ENCODE measurements at regions not wholly inside any gene's neighbourhood (a gene's known extent, or its start where the extent isn't known, plus 50 kb on each side); places are given as distances from the start of the nearest gene placed in this dataset.
"Not testable (repeated sequence)": the region's sequence is repeated elsewhere in the genome, so short reads cannot be mapped to it uniquely, and the experiment has no call there.

- H3K4me3 Mint-ChIP-seq = no peak overlapping the region
- H3K27me3 Mint-ChIP-seq = peaks cover 20% of the 10 kb centered on the region
- H3K27ac Mint-ChIP-seq = no peak overlapping the region
- DNase-seq = no peak
- no peaks in the 10 kb centered on the region for H3K36me3 Mint-ChIP-seq
- no peaks in the 10 kb centered on the region for H3K4me1 Mint-ChIP-seq
- H3K9me3 Mint-ChIP-seq = no peaks in the 10 kb centered on the region
These were observed 116.6 kb upstream of the PROKR2 start for GRCh38 chr20:5433352-5433751.

GRCh38 chr20:5432030-5432429 is 115.3 kb upstream of the PROKR2 start:
- Mint-ChIP-seq H3K27ac (no peak overlapping the region), H3K27me3 (peaks cover 20% of the 10 kb centered on the region), H3K4me3 (no peak overlapping the region), H3K36me3 (no peaks in the 10 kb centered on the region), H3K9me3 (no peaks in the 10 kb centered on the region), H3K4me1 (no peaks in the 10 kb centered on the region)
- no peak for DNase-seq

DNA sequence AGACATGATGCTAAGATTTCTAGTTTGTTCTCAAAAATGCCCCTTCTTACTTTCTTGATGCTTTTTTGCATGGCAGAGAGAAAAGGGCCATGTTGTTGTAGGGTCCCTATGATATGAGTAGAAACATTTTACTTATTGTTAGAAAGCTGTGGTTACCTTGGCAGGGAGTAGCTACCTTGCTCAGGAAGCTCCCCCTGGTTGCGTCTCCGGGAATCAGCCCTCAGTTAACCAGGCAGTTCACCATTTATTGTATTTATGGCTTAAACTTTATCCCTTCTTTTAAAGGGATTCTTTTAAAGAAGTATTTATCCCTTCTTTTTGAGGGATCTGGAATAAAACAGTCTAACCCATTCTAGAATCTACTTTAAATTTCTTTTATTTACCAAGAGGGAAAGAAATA is 113.9 kb upstream of the PROKR2 start:
- H3K4me3 Mint-ChIP-seq = no peak overlapping the region
- H3K4me1 Mint-ChIP-seq = no peaks in the 10 kb centered on the region
- peaks cover 17% of the 10 kb centered on the region for H3K27me3 Mint-ChIP-seq
- H3K36me3 Mint-ChIP-seq = no peaks in the 10 kb centered on the region
- H3K27ac Mint-ChIP-seq = no peak overlapping the region
- DNase-seq = no peak
- no peaks in the 10 kb centered on the region for H3K9me3 Mint-ChIP-seq

DNA sequence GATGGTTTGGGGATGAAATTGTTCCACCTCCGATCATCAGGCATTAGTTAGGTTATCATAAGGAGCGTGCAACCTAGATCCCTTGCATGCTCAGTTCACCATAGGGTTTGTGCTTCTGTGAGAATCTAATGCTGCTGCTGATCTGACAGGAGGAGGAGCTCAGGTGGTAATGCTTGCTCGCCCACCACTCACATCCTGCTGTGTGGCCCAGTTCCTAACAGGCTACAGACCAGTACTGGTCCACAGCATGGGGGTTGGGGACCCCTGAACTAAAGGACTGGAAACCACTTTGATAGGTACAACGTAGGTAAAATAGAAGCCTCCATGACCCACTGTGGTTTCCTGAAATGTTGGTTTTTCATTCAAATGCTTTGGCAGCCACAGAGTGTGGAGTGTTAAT is 109.3 kb upstream of the PROKR2 start:
- Mint-ChIP-seq H3K27ac (no peak overlapping the region), H3K27me3 (peaks cover 32% of the 10 kb centered on the region), H3K4me3 (no peak overlapping the region), H3K36me3 (no peaks in the 10 kb centered on the region), H3K9me3 (no peaks in the 10 kb centered on the region), H3K4me1 (no peaks in the 10 kb centered on the region)
- DNase-seq = no peak

GRCh38 chr20:5416086-5416485 is 99.3 kb upstream of the PROKR2 start:
- H3K27ac Mint-ChIP-seq = no peak overlapping the region
- no peak for DNase-seq
- no peaks in the 10 kb centered on the region for H3K9me3 Mint-ChIP-seq
- peaks cover 31% of the 10 kb centered on the region for H3K27me3 Mint-ChIP-seq
- H3K4me1 Mint-ChIP-seq = no peaks in the 10 kb centered on the region
- no peaks in the 10 kb centered on the region for H3K36me3 Mint-ChIP-seq
- no peak overlapping the region for H3K4me3 Mint-ChIP-seq

- H3K27ac Mint-ChIP-seq = no peak overlapping the region
- H3K36me3 Mint-ChIP-seq = no peaks in the 10 kb centered on the region
- peaks cover 14% of the 10 kb centered on the region for H3K27me3 Mint-ChIP-seq
- H3K4me3 Mint-ChIP-seq = no peak overlapping the region
- DNase-seq = no peak
- H3K4me1 Mint-ChIP-seq = no peaks in the 10 kb centered on the region
- no peaks in the 10 kb centered on the region for H3K9me3 Mint-ChIP-seq
These were observed 96.6 kb upstream of the PROKR2 start for GRCh38 chr20:5413394-5413793.

GRCh38 chr20:5410470-5410869 is 93.7 kb upstream of the PROKR2 start:
- Mint-ChIP-seq H3K27ac (no peak overlapping the region), H3K4me3 (no peak overlapping the region), H3K27me3 (peaks cover 21% of the 10 kb centered on the region), H3K36me3 (no peaks in the 10 kb centered on the region), H3K4me1 (peaks cover 9% of the 10 kb centered on the region), H3K9me3 (peaks cover 4% of the 10 kb centered on the region)
- DNase-seq = no peak

GRCh38 chr20:5402903-5403531 is 86.3 kb upstream of the PROKR2 start:
- H3K36me3 Mint-ChIP-seq = no peaks in the 10 kb centered on the region
- H3K27ac Mint-ChIP-seq = no peak overlapping the region
- H3K27me3 Mint-ChIP-seq = peaks cover 26% of the 10 kb centered on the region

DNA sequence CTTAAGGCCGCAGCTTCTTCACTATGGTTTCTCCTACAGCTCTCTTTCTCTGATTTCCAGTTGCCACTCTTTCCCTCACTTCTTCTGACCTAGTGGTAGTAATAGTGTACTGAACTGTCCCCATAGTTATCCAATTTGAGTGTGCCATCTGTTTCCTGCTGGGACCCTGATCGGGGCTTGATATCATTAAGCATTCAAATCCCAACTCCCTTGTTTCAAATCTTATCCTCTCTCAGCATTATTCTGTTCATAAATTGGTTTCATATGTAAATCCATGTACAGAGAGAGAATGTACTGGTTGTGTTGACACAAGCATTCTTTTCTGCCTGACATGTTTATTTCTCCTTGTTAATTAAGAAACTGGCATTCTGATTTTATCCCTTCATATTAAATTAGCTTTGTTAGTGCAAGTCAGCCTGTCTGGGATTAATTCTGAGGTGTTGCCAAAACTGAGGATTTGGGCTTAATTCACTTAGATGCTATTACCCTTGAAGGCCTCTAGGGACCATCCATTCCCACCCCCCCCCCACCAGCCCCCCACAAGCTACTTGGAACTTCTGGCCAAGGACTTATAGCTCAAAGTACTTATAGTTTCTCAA is 84.6 kb upstream of the PROKR2 start:
- peaks cover 9% of the 10 kb centered on the region for H3K9me3 Mint-ChIP-seq
- no peak overlapping the region for H3K4me3 Mint-ChIP-seq
- H3K4me1 Mint-ChIP-seq = no peaks in the 10 kb centered on the region
- H3K27me3 Mint-ChIP-seq = peaks cover 31% of the 10 kb centered on the region
- H3K36me3 Mint-ChIP-seq = no peaks in the 10 kb centered on the region
- H3K27ac Mint-ChIP-seq = no peak overlapping the region
- no peak for DNase-seq

More at GRCh38 chr20:5402903-5403531, 86.3 kb upstream of the PROKR2 start:
- peak; percentile 8 for DNase-seq
- Mint-ChIP-seq H3K9me3 (peaks cover 14% of the 10 kb centered on the region), H3K4me3 (no peak overlapping the region), H3K4me1 (peaks cover 9% of the 10 kb centered on the region)

DNA sequence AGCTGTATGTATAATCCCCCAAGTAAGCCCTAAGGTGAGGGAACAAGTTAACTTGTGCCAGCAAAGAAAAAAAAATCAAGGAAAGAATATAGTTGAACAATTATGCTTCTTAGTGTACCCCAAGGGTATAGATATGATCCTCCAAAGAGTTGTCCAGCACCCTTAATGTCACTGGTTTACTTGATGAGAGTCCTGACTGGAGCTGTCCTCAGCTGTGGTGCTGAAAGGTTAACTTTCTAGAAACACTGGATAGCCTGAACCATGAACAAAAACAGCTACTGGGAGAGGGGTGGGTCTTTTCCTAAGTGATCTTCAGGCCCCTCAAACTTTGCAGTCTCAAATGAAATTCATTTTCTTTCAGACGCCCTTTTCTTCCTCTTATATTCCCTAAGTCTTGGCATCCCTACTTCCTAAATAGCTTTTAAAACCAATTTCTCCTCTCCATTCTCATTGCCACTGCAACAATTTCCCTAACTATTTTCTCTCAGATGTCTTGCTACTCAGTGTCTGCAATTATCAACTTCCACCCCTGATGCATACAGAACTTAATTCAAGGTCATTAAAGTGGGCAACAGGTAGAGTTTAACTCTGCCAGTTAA is 83.5 kb upstream of the PROKR2 start:
- Mint-ChIP-seq H3K27ac (no peak overlapping the region), H3K4me1 (no peaks in the 10 kb centered on the region), H3K27me3 (peaks cover 34% of the 10 kb centered on the region), H3K9me3 (peaks cover 9% of the 10 kb centered on the region), H3K4me3 (no peak overlapping the region), H3K36me3 (no peaks in the 10 kb centered on the region)
- DNase-seq = no peak

GRCh38 chr20:5397393-5397792 is 80.6 kb upstream of the PROKR2 start:
- Mint-ChIP-seq H3K27me3 (peaks cover 44% of the 10 kb centered on the region), H3K27ac (no peak overlapping the region), H3K4me3 (no peak overlapping the region), H3K36me3 (no peaks in the 10 kb centered on the region), H3K4me1 (no peaks in the 10 kb centered on the region), H3K9me3 (no peaks in the 10 kb centered on the region)
- no peak for DNase-seq

DNA sequence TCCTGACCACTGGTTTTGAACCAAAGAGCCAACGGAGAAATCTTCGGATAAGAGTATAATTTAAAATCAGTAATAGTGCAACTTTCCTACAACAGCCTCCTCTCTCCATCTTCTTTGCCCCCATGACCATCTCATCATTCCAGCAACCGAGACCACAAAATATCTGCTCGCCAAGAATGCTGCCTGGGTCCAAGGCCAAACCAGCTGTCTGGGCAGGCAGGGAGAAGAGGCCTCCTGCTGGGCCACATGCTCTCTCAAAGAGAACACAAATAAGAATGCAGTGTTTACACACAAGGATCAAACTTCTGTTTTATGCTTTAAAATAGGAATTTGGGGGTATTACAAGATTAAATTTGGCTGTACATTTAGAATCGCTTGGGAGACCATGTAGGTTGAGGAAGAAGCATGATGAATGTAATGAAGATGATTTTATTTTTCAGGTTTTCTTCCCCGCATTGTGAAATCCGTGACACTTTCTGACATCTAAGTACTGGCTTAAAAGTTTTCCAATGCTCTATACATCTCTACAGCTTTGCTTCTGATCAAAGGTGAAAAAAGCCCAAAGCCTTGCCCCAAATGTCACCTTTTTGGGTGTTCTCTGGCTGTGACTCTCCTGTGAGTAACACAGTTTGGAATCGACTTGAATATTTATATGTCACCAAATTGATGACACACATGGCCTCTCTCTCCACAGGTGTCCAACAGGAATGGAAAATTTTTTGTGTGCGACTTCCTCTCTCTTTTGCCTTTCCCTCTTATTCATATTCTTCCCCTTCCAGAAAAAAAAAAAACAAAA is 79.4 kb upstream of the PROKR2 start:
- Mint-ChIP-seq H3K27me3 (peaks cover 47% of the 10 kb centered on the region), H3K36me3 (no peaks in the 10 kb centered on the region), H3K9me3 (no peaks in the 10 kb centered on the region), H3K27ac (no peak overlapping the region), H3K4me1 (no peaks in the 10 kb centered on the region), H3K4me3 (no peak overlapping the region)
- no peak for DNase-seq

DNA sequence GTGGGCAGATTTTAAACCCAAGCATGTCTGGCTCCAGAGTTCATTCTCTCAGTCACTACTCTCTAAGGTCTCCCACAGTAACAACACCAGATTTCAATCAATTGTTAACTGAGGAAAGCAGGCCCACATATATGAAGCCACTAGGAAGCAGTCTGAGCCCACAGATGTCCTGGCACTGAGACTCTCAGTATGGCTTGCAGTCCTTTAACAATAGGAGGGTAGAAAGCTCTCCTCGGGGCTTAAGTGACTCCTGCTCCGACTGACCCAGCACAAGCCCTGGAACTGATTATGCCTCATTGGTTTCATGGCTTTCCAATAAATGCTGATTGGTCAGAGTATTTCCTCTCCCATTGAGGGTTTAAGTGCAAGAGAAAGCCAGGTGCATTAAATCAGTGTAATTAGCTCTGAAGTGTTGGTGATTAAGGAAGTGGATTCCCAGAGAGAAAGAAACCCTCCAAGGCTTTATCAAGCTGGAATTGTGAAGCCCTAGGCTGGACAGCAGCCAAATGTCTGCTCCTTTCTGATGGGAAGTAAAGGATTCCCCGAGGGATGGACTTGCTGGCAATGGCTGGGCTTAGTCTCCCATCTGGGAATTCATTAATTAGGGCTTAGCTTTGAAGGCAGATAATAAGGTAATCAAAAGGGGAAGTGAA is 76.6 kb upstream of the PROKR2 start:
- Mint-ChIP-seq H3K27me3 (peaks cover 58% of the 10 kb centered on the region), H3K4me1 (no peaks in the 10 kb centered on the region), H3K4me3 (no peak overlapping the region), H3K9me3 (peaks cover 1% of the 10 kb centered on the region), H3K36me3 (no peaks in the 10 kb centered on the region), H3K27ac (no peak overlapping the region)
- DNase-seq = no peak

DNA sequence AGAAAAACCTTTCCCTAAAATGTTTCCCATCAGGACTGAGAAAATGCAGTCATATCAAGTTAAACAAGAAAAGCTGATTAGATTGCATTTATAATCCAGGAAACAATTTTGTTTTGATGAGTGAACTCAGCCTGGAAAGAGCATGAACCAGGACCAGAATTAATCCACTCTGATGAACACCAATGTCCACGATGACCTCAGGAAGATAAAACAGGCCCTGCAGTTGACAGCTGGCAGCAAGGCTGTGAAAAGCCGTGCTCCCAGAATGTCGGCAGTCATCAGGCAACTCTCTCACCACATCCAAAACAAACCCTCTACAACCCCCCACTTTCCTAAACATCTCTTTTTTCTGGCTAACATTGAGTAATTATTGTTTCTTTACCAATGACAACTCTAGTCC is 74.0 kb upstream of the PROKR2 start:
- Mint-ChIP-seq H3K27me3 (peaks cover 63% of the 10 kb centered on the region), H3K27ac (no peak overlapping the region), H3K4me1 (no peaks in the 10 kb centered on the region), H3K4me3 (no peak overlapping the region), H3K9me3 (peaks cover 9% of the 10 kb centered on the region), H3K36me3 (no peaks in the 10 kb centered on the region)
- DNase-seq = no peak

DNA sequence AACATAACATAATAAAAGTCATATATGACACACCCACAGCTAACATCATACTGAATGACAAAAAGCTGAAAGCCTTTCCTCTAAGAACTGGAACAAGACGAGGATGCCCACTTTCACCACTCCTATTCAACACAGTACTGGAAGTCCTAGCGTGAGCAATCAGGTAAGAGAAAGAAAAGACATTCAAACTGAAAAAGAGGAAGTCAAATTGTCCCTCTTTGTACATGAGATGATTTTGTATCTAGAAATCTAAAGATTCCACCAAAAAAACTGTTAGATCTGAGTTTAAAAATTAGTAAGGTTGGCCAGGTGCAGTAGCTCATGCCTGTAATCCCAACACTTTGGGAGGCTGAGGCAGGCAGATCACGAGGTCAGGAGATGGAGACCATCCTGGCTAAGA is 70.1 kb upstream of the PROKR2 start:
- not testable (repeated sequence) for DNase-seq, H3K27ac Mint-ChIP-seq, H3K4me1 Mint-ChIP-seq, H3K36me3 Mint-ChIP-seq, H3K4me3 Mint-ChIP-seq
- Mint-ChIP-seq H3K9me3 (peaks cover 22% of the 10 kb centered on the region), H3K27me3 (peaks cover 65% of the 10 kb centered on the region)

Measured in activated naive CD8-positive, alpha-beta T cell treated with anti-CD3 and anti-CD28 coated beads for 36 hours (primary cell).